H1 (cell line): ENCODE measurements at regions not wholly inside any gene's neighbourhood (a gene's known extent, or its start where the extent isn't known, plus 50 kb on each side); places are given as distances from the start of the nearest gene placed in this dataset.

Source experiments
- CTCF ChIA-PET: fragments of 300-600 bp; sonication (Branson Sonifier 250); formaldehyde crosslinking; loops from one replicate; lab custom pipeline; 2021; ENCODE audit not compliant: partially characterized antibody; lab: Charles Lee
- POLR2A ChIA-PET: fragments of 300-600 bp; sonication (Branson Sonifier 250); formaldehyde crosslinking; loops from one replicate; lab custom pipeline; 2021; ENCODE audit warnings: inconsistent platforms; ENCODE audit not compliant: partially characterized antibody; lab: Charles Lee
- DNase-seq, 2 experiments: peaks; one replicate each; pipeline versions ENCODE4 v3.0.0 to v3.0.0-alpha.2; 2010 to 2022; ENCODE audit warnings: low spot score in 2 of 2, low read depth in 1 of 2, mixed read lengths in 1 of 2
- FAIRE-seq: peaks from 2 replicates; lab custom pipeline; 2011; peaks lifted over from hg19 to GRCh38; lab: Jason Lieb, UNC
- H2AFZ ChIP-seq: 2 replicates; pipeline ENCODE4 v1.8.1; 2012; ENCODE audit warnings: low read length, inconsistent platforms
- H2AK5ac ChIP-seq: 2 replicates; pipeline ENCODE4 v1.6.1; 2013; ENCODE audit warnings: low read depth, low read length
- H2BK120ac ChIP-seq: replicated peaks from 2 replicates; pipeline ENCODE3; 2013; ENCODE audit warnings: low read depth, low read length, inconsistent platforms
- H2BK12ac ChIP-seq: 2 replicates; pipeline ENCODE4 v1.6.1; 2013; ENCODE audit warnings: low read depth, low read length
- H2BK15ac ChIP-seq: 2 replicates; pipeline ENCODE4 v1.6.1; 2013; ENCODE audit warnings: low read length
- H2BK20ac ChIP-seq: 2 replicates; pipeline ENCODE4 v1.6.1; 2013; ENCODE audit warnings: low read length
- H2BK5ac ChIP-seq: 2 replicates; pipeline ENCODE4 v1.6.1; 2013; ENCODE audit warnings: low read depth, low read length
- H3K14ac ChIP-seq: 2 replicates; pipeline ENCODE4 v1.6.1; 2013; ENCODE audit warnings: inconsistent platforms; ENCODE audit not compliant: insufficient read length
- H3K18ac ChIP-seq: 2 replicates; pipeline ENCODE4 v1.6.1; 2013; ENCODE audit warnings: low read length; ENCODE audit errors: extremely low read depth
- H3K23ac ChIP-seq: 2 replicates; pipeline ENCODE4 v1.6.1; 2013; ENCODE audit warnings: inconsistent platforms; ENCODE audit not compliant: insufficient read length
- H3K23me2 ChIP-seq: 2 replicates; pipeline ENCODE4 v1.6.1; 2013; ENCODE audit warnings: low read depth, low read length
- H3K27ac ChIP-seq: 2 replicates; pipeline ENCODE4 v1.6.1; 2011; ENCODE audit warnings: low read depth, low read length, inconsistent platforms
- H3K27me3 ChIP-seq, 4 experiments: replicated peaks in 1 of 4; 1 replicate in 1 of 4; 2 replicates in 3 of 4; pipeline versions ENCODE4 v1.6.1 to v1.8.1; 2011 to 2013; ENCODE audit warnings: low read length in 3 of 4, mild to moderate bottlenecking in 3 of 4, inconsistent platforms in 2 of 4, mixed read lengths in 2 of 4, moderate library complexity in 1 of 4; ENCODE audit not compliant: control insufficient read depth in 3 of 4, insufficient read depth in 3 of 4; ENCODE audit errors: extremely low read depth in 1 of 4
- H3K36me3 ChIP-seq, 4 experiments: 2 replicates each; pipeline versions ENCODE4 v1.6.1 to v1.8.1; 2011 to 2013; ENCODE audit warnings: mild to moderate bottlenecking in 4 of 4, low read length in 3 of 4, moderate library complexity in 2 of 4, control low read depth in 1 of 4, inconsistent platforms in 1 of 4; ENCODE audit not compliant: insufficient read depth in 4 of 4, control insufficient read depth in 2 of 4
- H3K4ac ChIP-seq: replicated peaks from 2 replicates; pipeline ENCODE3; 2013; ENCODE audit warnings: low read length, low read depth, mixed read lengths, inconsistent platforms; ENCODE audit not compliant: insufficient read length
- H3K4me1 ChIP-seq, 4 experiments: replicated peaks in 1 of 4; 1 replicate in 1 of 4; 2 replicates in 3 of 4; pipeline versions ENCODE4 v1.6.1 to v1.8.1; 2011 to 2013; ENCODE audit warnings: low read length in 3 of 4, inconsistent platforms in 2 of 4, mixed read lengths in 1 of 4; ENCODE audit not compliant: insufficient read depth in 4 of 4, control insufficient read depth in 3 of 4
- H3K4me2 ChIP-seq, 2 experiments: 2 replicates each; pipeline versions ENCODE4 v1.6.1 to v1.8.1; 2011 to 2013; ENCODE audit warnings: low read depth in 2 of 2, low read length in 2 of 2, control low read depth in 1 of 2, inconsistent platforms in 1 of 2, mild to moderate bottlenecking in 1 of 2; ENCODE audit not compliant: insufficient read depth in 1 of 2
- H3K4me3 ChIP-seq, 4 experiments: fragments of 200-600, 300-600 bp in 1 of 4; sonication (generic), shearing (Covaris generic), sonication (Bioruptor Twin) in 1 of 4; 2 replicates each; pipeline versions ENCODE4 v1.5.1 to v1.8.1; 2011 to 2016; ENCODE audit warnings: low read length in 4 of 4, low read depth in 3 of 4, control low read depth in 2 of 4, inconsistent platforms in 2 of 4, mild to moderate bottlenecking in 2 of 4, mixed read lengths in 1 of 4, moderate library complexity in 1 of 4; ENCODE audit not compliant: insufficient read depth in 2 of 4; ENCODE audit errors: extremely low read depth in 1 of 4
- H3K56ac ChIP-seq: replicated peaks from 2 replicates; pipeline ENCODE3; 2013; ENCODE audit warnings: low read depth, mild to moderate bottlenecking, mixed read lengths, low read length, inconsistent platforms; ENCODE audit not compliant: insufficient read length
- H3K79me1 ChIP-seq: 2 replicates; pipeline ENCODE4 v1.6.1; 2013; ENCODE audit warnings: low read depth, low read length, control low read depth
- H3K79me2 ChIP-seq, 2 experiments: 2 replicates each; pipeline versions ENCODE4 v1.6.1 to v1.8.1; 2012 to 2013; ENCODE audit warnings: low read length in 2 of 2, mild to moderate bottlenecking in 2 of 2, inconsistent platforms in 1 of 2; ENCODE audit not compliant: insufficient read depth in 2 of 2, control insufficient read depth in 1 of 2
- H3K9ac ChIP-seq, 4 experiments: replicated peaks in 1 of 4; 1 replicate in 1 of 4; 2 replicates in 3 of 4; pipeline versions ENCODE4 v1.6.1 to v1.8.1; 2011 to 2013; ENCODE audit warnings: low read depth in 3 of 4, low read length in 3 of 4, control low read depth in 2 of 4, mild to moderate bottlenecking in 2 of 4, moderate library complexity in 2 of 4, inconsistent platforms in 1 of 4; ENCODE audit errors: extremely low read depth in 1 of 4
- H3K9me3 ChIP-seq, 2 experiments: 2 replicates each; pipeline versions ENCODE4 v1.6.1 to v1.8.1; 2012 to 2013; ENCODE audit warnings: mild to moderate bottlenecking in 2 of 2, moderate library complexity in 2 of 2, control low read depth in 1 of 2, inconsistent platforms in 1 of 2, low read depth in 1 of 2, low read length in 1 of 2, mixed read lengths in 1 of 2; ENCODE audit not compliant: insufficient read depth in 2 of 2
- H4K20me1 ChIP-seq, 2 experiments: replicated peaks in 1 of 2; 2 replicates each; pipeline versions ENCODE3 to v1.8.1; 2011 to 2013; ENCODE audit warnings: inconsistent platforms in 2 of 2, low read length in 2 of 2, mild to moderate bottlenecking in 1 of 2; ENCODE audit not compliant: insufficient read depth in 2 of 2, control insufficient read depth in 1 of 2
- H4K5ac ChIP-seq: 2 replicates; pipeline ENCODE4 v1.6.1; 2013; ENCODE audit warnings: low read length, low read depth, mixed read lengths, inconsistent platforms; ENCODE audit not compliant: insufficient read length
- H4K8ac ChIP-seq: 2 replicates; pipeline ENCODE4 v1.8.0; 2013; ENCODE audit warnings: mild to moderate bottlenecking, moderate library complexity, low read length, inconsistent platforms; ENCODE audit not compliant: insufficient read depth; ENCODE audit errors: extremely low read depth
- H4K91ac ChIP-seq: replicated peaks from 2 replicates; pipeline ENCODE3; 2013; ENCODE audit warnings: low read length, mixed read lengths, inconsistent platforms; ENCODE audit not compliant: insufficient read length
- ATF2 ChIP-seq: IDR thresholded peaks from 2 replicates; pipeline ENCODE4 v1.6.1; 2012; ENCODE audit warnings: low read length, inconsistent platforms
- CBX5 ChIP-seq: fragments of 300-800, 300-1000 bp; sonication (generic); IDR thresholded peaks from 2 replicates; pipeline ENCODE4 v1.7.1; 2016; ENCODE audit warnings: antibody characterized with exemption, low read length, low read depth
- CBX8 ChIP-seq: fragments of 300-800, 300-1000 bp; sonication (generic); IDR thresholded peaks from 2 replicates; pipeline ENCODE4 v1.7.1; 2016; ENCODE audit warnings: low read depth, low read length, borderline replicate concordance
- CEBPB ChIP-seq: IDR thresholded peaks from 2 replicates; pipeline ENCODE4 v1.6.1; 2012; ENCODE audit warnings: low read depth, low read length
- EP300 ChIP-seq, 2 experiments: IDR thresholded peaks; 1 replicate in 1 of 2; 2 replicates in 1 of 2; pipeline ENCODE4 v1.6.1; 2011 to 2012; ENCODE audit warnings: low read depth in 2 of 2, low read length in 2 of 2, mild to moderate bottlenecking in 2 of 2, borderline replicate concordance in 1 of 2, inconsistent platforms in 1 of 2, moderate library complexity in 1 of 2
- EZH2 ChIP-seq: fragments of 200-600 bp; sonication (generic); IDR thresholded peaks from 2 replicates; pipeline ENCODE4 v1.7.1; 2012; ENCODE audit warnings: low read depth, mild to moderate bottlenecking, moderate library complexity, low read length, inconsistent platforms; ENCODE audit not compliant: severe bottlenecking
- HDAC6 ChIP-seq: IDR thresholded peaks from one replicate; pipeline ENCODE4 v1.7.1; 2012; ENCODE audit warnings: low read depth, mild to moderate bottlenecking, inconsistent platforms, low read length, moderate library complexity
- JUN ChIP-seq: IDR thresholded peaks from 2 replicates; pipeline ENCODE4 v1.6.1; 2011; ENCODE audit warnings: low read depth, mild to moderate bottlenecking, improper control_type of control experiment, low read length
- JUND ChIP-seq: IDR thresholded peaks from 2 replicates; pipeline ENCODE4 v1.6.1; 2011; ENCODE audit warnings: mild to moderate bottlenecking, improper control_type of control experiment, low read length
- POLR2A ChIP-seq, 2 experiments: IDR thresholded peaks; 1 replicate in 1 of 2; 2 replicates in 1 of 2; pipeline ENCODE4 v1.6.1; 2011; ENCODE audit warnings: low read depth in 2 of 2, low read length in 2 of 2, mild to moderate bottlenecking in 2 of 2; ENCODE audit errors: control extremely low read depth in 1 of 2
- POLR2AphosphoS5 ChIP-seq: IDR thresholded peaks from 2 replicates; pipeline ENCODE4 v1.6.1; 2011; ENCODE audit warnings: low read depth, low read length
- RXRA ChIP-seq: IDR thresholded peaks from 2 replicates; pipeline ENCODE4 v1.6.1; 2011; ENCODE audit warnings: low read depth, mild to moderate bottlenecking, low read length, moderate library complexity; ENCODE audit not compliant: insufficient read depth
- SIX5 ChIP-seq: IDR thresholded peaks from 2 replicates; pipeline ENCODE4 v1.6.1; 2011; ENCODE audit warnings: mild to moderate bottlenecking, low read depth, low read length
- SRF ChIP-seq: IDR thresholded peaks from 2 replicates; pipeline ENCODE4 v1.6.1; 2011; ENCODE audit warnings: mild to moderate bottlenecking, low read depth, low read length, moderate library complexity
- TAF1 ChIP-seq: IDR thresholded peaks from 2 replicates; pipeline ENCODE4 v1.6.1; 2011; ENCODE audit warnings: mild to moderate bottlenecking, low read depth, low read length

DNA sequence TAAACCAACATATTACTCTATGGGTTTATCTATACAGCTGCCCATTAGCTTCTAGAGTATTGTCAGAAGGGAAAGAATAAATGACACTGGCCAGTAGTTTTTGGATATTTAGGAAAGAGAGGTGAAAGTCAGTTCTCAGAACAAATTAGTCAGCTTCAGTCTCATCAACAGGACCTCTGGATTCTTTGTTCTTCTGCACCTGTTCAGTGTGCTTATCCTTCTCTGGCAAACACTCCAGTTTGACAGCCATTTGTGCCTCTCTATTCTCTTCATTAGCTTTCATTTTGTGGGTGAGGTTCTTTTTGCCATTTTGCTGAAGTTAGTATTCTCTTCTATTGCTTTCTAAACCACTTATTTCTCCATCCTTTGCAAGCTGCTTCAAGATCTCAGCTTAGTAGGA, 107.0 kb downstream of the PCDH18 start:
- no peaks in the 10 kb centered on the region; a peak in 1 of 4 replicates for H3K9me3 ChIP-seq
- H3K14ac ChIP-seq = no peak overlapping the region
- H3K4me3 ChIP-seq = no peak overlapping the region
- POLR2A ChIA-PET = no interaction called here
- H2BK15ac ChIP-seq = no peak overlapping the region
- no peaks in the 10 kb centered on the region for H3K36me3 ChIP-seq
- no peaks in the 10 kb centered on the region for H3K23me2 ChIP-seq
- H2BK20ac ChIP-seq = no peak overlapping the region
- H4K8ac ChIP-seq = no peak overlapping the region
- no peak overlapping the region for H3K27ac ChIP-seq
- no peak overlapping the region for H2BK12ac ChIP-seq
- no peak overlapping the region for H4K5ac ChIP-seq
- H4K20me1 ChIP-seq = no peaks in the 10 kb centered on the region
- no peak overlapping the region for H2AK5ac ChIP-seq
- H3K27me3 ChIP-seq = no peaks in the 10 kb centered on the region
- H3K4me1 ChIP-seq = no peaks in the 10 kb centered on the region
- no peaks in the 10 kb centered on the region for H3K79me2 ChIP-seq
- H2AFZ ChIP-seq = no peak overlapping the region
- H3K23ac ChIP-seq = no peak overlapping the region
- CTCF ChIA-PET = interaction anchor here (1.3 kb wide), 1 partner anchor 106 kb away, joined by 3 read pairs; no protein-coding TSS in a partner anchor
- no peak for DNase-seq
- no peak overlapping the region for H3K56ac ChIP-seq
- H3K79me1 ChIP-seq = no peaks in the 10 kb centered on the region
- H4K91ac ChIP-seq = no peak overlapping the region
- no peak for FAIRE-seq
- H3K4ac ChIP-seq = no peak overlapping the region
- H3K9ac ChIP-seq = no peak overlapping the region
- H2BK5ac ChIP-seq = no peak overlapping the region
- H3K18ac ChIP-seq = no peak overlapping the region
- no peak overlapping the region for H2BK120ac ChIP-seq
- H3K4me2 ChIP-seq = no peak overlapping the region
- no peak for TF ChIP-seq EP300 (IDR thresholded peaks at IDR 0.05; ENCODE audit: borderline replicate concordance in 1 of 2, low read depth in 2 of 2, low read length in 2 of 2)
- no peak for TF ChIP-seq SIX5
- TF ChIP-seq CEBPB = no peak
- TF ChIP-seq CBX5 = no peak
- no peak for TF ChIP-seq CBX8
- TF ChIP-seq ATF2 = no peak
- TF ChIP-seq JUN = no peak
- TF ChIP-seq RXRA = no peak
- no peak for TF ChIP-seq SRF
- no peak for TF ChIP-seq TAF1
- no peak for TF ChIP-seq EZH2
- TF ChIP-seq HDAC6 = no peak
- TF ChIP-seq POLR2A (IDR thresholded peaks at IDR 0.05; ENCODE audit: control extremely low read depth in 1 of 2, low read depth in 2 of 2, low read length in 2 of 2) = no peak
- no peak for TF ChIP-seq JUND
- no peak for TF ChIP-seq POLR2AphosphoS5
